SU-DHL-6 (cell line): ENCODE measurements at regions not wholly inside any gene's neighbourhood (a gene's known extent, or its start where the extent isn't known, plus 50 kb on each side); places are given as distances from the start of the nearest gene placed in this dataset.

Source experiments
- H2AFZ ChIP-seq: fragments of 200-600 bp; sonication (generic); 2 replicates; pipeline ENCODE4 v1.6.1; 2014; ENCODE audit warnings: low read depth, mild to moderate bottlenecking, moderate library complexity, mixed read lengths, antibody characterized with exemption, low read length; ENCODE audit not compliant: severe bottlenecking
- H3F3A ChIP-seq: fragments of 200-600 bp; shearing (Covaris generic); 2 replicates; pipeline ENCODE4 v1.6.0; 2016; ENCODE audit warnings: antibody characterized with exemption, mild to moderate bottlenecking; ENCODE audit not compliant: insufficient read depth
- H3K27ac ChIP-seq: fragments of 200-600 bp; sonication (generic); 2 replicates; pipeline ENCODE4 v1.5.1; 2016; ENCODE audit warnings: low read depth, mild to moderate bottlenecking, low read length, moderate library complexity, mixed read lengths
- H3K27me3 ChIP-seq: fragments of 200-600 bp; sonication (generic), shearing (Covaris generic); 2 replicates; pipeline ENCODE4 v1.6.0; 2014; ENCODE audit warnings: mild to moderate bottlenecking, low read length
- H3K36me3 ChIP-seq: fragments of 200-600 bp; sonication (generic); 2 replicates; pipeline ENCODE4 v1.6.1; 2014; ENCODE audit warnings: mild to moderate bottlenecking, low read length, mixed read lengths
- H3K4me2 ChIP-seq: fragments of 300-600, 200-600 bp; shearing (Covaris generic), sonication (generic); 2 replicates; pipeline ENCODE4 v1.6.0; 2014; ENCODE audit warnings: low read length, low read depth, mild to moderate bottlenecking; ENCODE audit not compliant: poor library complexity, severe bottlenecking
- H3K4me3 ChIP-seq: fragments of 200-600 bp; sonication (generic); 2 replicates; pipeline ENCODE4 v1.5.1; 2014; ENCODE audit warnings: antibody characterized with exemption, low read length, mild to moderate bottlenecking, mixed read lengths; ENCODE audit not compliant: insufficient read depth, poor library complexity, severe bottlenecking
- H3K79me2 ChIP-seq: fragments of 200-600 bp; sonication (generic); 2 replicates; pipeline ENCODE4 v1.6.1; 2014; ENCODE audit warnings: mild to moderate bottlenecking, low read length, moderate library complexity; ENCODE audit not compliant: insufficient read depth
- H3K9ac ChIP-seq: fragments of 200-600 bp; sonication (generic); 2 replicates; pipeline ENCODE4 v1.7.0; 2014; ENCODE audit warnings: mild to moderate bottlenecking, low read length
- H3K9me2 ChIP-seq: fragments of 200-600 bp; sonication (generic); replicated peaks from 2 replicates; pipeline ENCODE4 v1.6.1; 2014; ENCODE audit warnings: low read length; ENCODE audit not compliant: insufficient read depth
- H3K9me3 ChIP-seq: fragments of 200-600 bp; sonication (generic); 2 replicates; pipeline ENCODE4 v1.6.1; 2014; ENCODE audit warnings: low read length, mixed read lengths; ENCODE audit not compliant: insufficient read depth
- H4K20me1 ChIP-seq: fragments of 200-600 bp; sonication (generic); 2 replicates; pipeline ENCODE4 v1.6.1; 2014; ENCODE audit warnings: low read depth, mild to moderate bottlenecking, antibody characterized with exemption, low read length, moderate library complexity, mixed read lengths
- CTCF ChIP-seq: fragments of 200-600 bp; sonication (generic); IDR thresholded peaks from one replicate; pipeline ENCODE4 v1.5.1; 2017; ENCODE audit warnings: antibody characterized with exemption, mild to moderate bottlenecking, low read length, moderate library complexity; ENCODE audit not compliant: insufficient read depth, poor library complexity, severe bottlenecking
- EZH2phosphoT487 ChIP-seq: fragments of 200-600 bp; sonication (generic), shearing (Covaris generic); conservative IDR thresholded peaks from 2 replicates; pipeline ENCODE4 v1.6.1; 2018; ENCODE audit warnings: mild to moderate bottlenecking, antibody characterized with exemption, low read length, moderate library complexity, mixed read lengths

GRCh38 chr19:32189956-32190706, 155.3 kb upstream of the ZNF507 start:
- H2AFZ ChIP-seq: no peak overlapping the region
- no peaks in the 10 kb centered on the region for H3K79me2 ChIP-seq
- TF ChIP-seq EZH2phosphoT487: no peak
- TF ChIP-seq CTCF: no peak
- H3F3A ChIP-seq: no peaks in the 10 kb centered on the region
- H3K4me2 ChIP-seq: no peak overlapping the region
- H3K9ac ChIP-seq: no peak overlapping the region
- H3K4me3 ChIP-seq: no peak overlapping the region
- H4K20me1 ChIP-seq: no peaks in the 10 kb centered on the region
- H3K36me3 ChIP-seq: no peaks in the 10 kb centered on the region
- no peaks in the 10 kb centered on the region for H3K9me2 ChIP-seq
- no peaks in the 10 kb centered on the region for H3K9me3 ChIP-seq
- no peak overlapping the region for H3K27ac ChIP-seq
- no peaks in the 10 kb centered on the region for H3K27me3 ChIP-seq

- no peak overlapping the region for H2AFZ ChIP-seq
- no peaks in the 10 kb centered on the region for H3F3A ChIP-seq
- H3K79me2 ChIP-seq: no peaks in the 10 kb centered on the region
- H3K36me3 ChIP-seq: no peaks in the 10 kb centered on the region
- H3K27ac ChIP-seq: no peak overlapping the region
- H3K9me3 ChIP-seq: no peaks in the 10 kb centered on the region
- TF ChIP-seq EZH2phosphoT487 (no peak), CTCF (no peak)
- no peak overlapping the region for H3K4me2 ChIP-seq
- H3K27me3 ChIP-seq: no peaks in the 10 kb centered on the region
- no peaks in the 10 kb centered on the region for H4K20me1 ChIP-seq
- H3K9me2 ChIP-seq: no peaks in the 10 kb centered on the region
- H3K9ac ChIP-seq: no peak overlapping the region
- H3K4me3 ChIP-seq: no peak overlapping the region
Measured at GRCh38 chr19:32191921-32192320, 153.5 kb upstream of the ZNF507 start.

- H3K9ac ChIP-seq: no peak overlapping the region
- H3K36me3 ChIP-seq: no peaks in the 10 kb centered on the region
- TF ChIP-seq CTCF (no peak), EZH2phosphoT487 (no peak)
- no peaks in the 10 kb centered on the region for H3K9me2 ChIP-seq
- no peak overlapping the region for H3K4me3 ChIP-seq
- H3K79me2 ChIP-seq: no peaks in the 10 kb centered on the region
- no peak overlapping the region for H2AFZ ChIP-seq
- H3F3A ChIP-seq: no peaks in the 10 kb centered on the region
- no peak overlapping the region for H3K27ac ChIP-seq
- no peaks in the 10 kb centered on the region for H4K20me1 ChIP-seq
- no peaks in the 10 kb centered on the region for H3K27me3 ChIP-seq
- no peak overlapping the region for H3K4me2 ChIP-seq
- no peaks in the 10 kb centered on the region for H3K9me3 ChIP-seq
Measured at GRCh38 chr19:32195706-32196610, 149.5 kb upstream of the ZNF507 start.
